Esophagus squamous epithelium (tissue), 5 donors: ENCODE measurements at regions not wholly inside any gene's neighbourhood (a gene's known extent, or its start where the extent isn't known, plus 50 kb on each side); places are given as distances from the start of the nearest gene placed in this dataset.
"Not testable (repeated sequence)": the region's sequence is repeated elsewhere in the genome, so short reads cannot be mapped to it uniquely, and the experiment has no call there.

Experiments
- DNase-seq: peaks from one replicate; lab custom pipeline; 2025; lab: John Stamatoyannopoulos, UW
- H3K27ac ChIP-seq, 4 donors: fragments of 200-600 bp; sonication (generic); one replicate each; pipeline ENCODE4 v1.5.1; 2016 to 2019; ENCODE audit warnings: mild to moderate bottlenecking in 1 of 4
- H3K27me3 ChIP-seq, 4 donors: fragments of 200-600 bp; sonication (generic); 1 replicate in 3 of 4; 2 replicates in 1 of 4; pipeline versions ENCODE4 v1.5.1 to v1.6.0; 2017 to 2021; ENCODE audit warnings: antibody characterized with exemption in 1 of 4
- H3K36me3 ChIP-seq, 3 donors: fragments of 200-600 bp; sonication (generic); one replicate each; pipeline ENCODE4 v1.5.1; 2016 to 2019
- H3K4me1 ChIP-seq, 3 donors: fragments of 200-600 bp; sonication (generic); one replicate each; pipeline ENCODE4 v1.5.1; 2017 to 2019
- H3K4me3 ChIP-seq, 4 donors: fragments of 200-600 bp; sonication (generic); 1 replicate in 3 of 4; 2 replicates in 1 of 4; pipeline ENCODE4 v1.5.1; 2016 to 2019; ENCODE audit warnings: mild to moderate bottlenecking in 2 of 4, moderate library complexity in 1 of 4
- H3K9me3 ChIP-seq, 3 donors: fragments of 200-600 bp; sonication (generic); one replicate each; pipeline ENCODE4 v1.5.1; 2016 to 2019
- POLR2A ChIP-seq, 4 donors: fragments of 450-650 bp; IDR thresholded peaks; one replicate each; pipeline ENCODE4 v1.6.1; 2017; ENCODE audit warnings: antibody characterized with exemption in 4 of 4, mild to moderate bottlenecking in 4 of 4, moderate library complexity in 3 of 4
- WGBS, 2 donors: methylation state at CpG; one replicate each; pipeline ENCODE4 v1.1.5; 2018; 5-methylcytosine and 5-hydroxymethylcytosine counted together
- intact Hi-C: fragments of 100-400 bp; cut with DNase I; formaldehyde crosslinking; loops from one replicate; pipeline ENCODE4 v1.15.0; 2022
- TF ChIP-seq, protein P1 (sequence below), 6 experiments: fragments of 450-650 bp in 4 of 6; fragments of 200-600 bp in 2 of 6; sonication (generic) in 2 of 6; IDR thresholded peaks; one replicate each; pipeline ENCODE4 v1.5.1; 2016 to 2019; ENCODE audit warnings: antibody characterized with exemption in 6 of 6, mild to moderate bottlenecking in 4 of 6, moderate library complexity in 4 of 6
- donor health status: DM: yes; HTN: yes; CAD: no.

DNA sequence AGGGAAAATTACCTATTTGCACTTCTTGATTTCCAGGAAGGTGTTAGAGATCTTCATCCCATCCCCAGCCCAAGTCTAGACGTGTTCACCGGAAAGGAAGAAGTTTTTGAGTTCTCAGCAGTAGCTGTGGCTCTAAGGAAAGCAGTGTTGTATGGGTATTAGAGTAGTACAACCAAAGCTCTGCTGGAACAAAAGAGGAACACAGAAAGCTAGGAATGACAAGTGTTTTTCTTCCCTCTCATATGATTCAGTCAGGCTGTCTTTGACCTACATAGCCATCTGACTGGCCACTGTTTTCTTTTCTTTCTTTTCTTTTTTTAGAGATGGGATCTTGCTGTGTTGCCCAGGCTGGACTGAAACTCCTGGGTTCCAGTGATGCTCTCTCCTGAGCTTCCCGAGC lies 82.7 kb upstream of the SLC39A10 start:
- H3K9me3 ChIP-seq, result no peaks in the 10 kb centered on the region
- 69% methylated on average over 3 of the region's 3 CpGs for WGBS, 2 donors
- H3K27ac ChIP-seq, result no peak overlapping the region
- no peak for DNase-seq
- no peak overlapping the region for H3K4me3 ChIP-seq
- TF ChIP-seq, protein P1, sequence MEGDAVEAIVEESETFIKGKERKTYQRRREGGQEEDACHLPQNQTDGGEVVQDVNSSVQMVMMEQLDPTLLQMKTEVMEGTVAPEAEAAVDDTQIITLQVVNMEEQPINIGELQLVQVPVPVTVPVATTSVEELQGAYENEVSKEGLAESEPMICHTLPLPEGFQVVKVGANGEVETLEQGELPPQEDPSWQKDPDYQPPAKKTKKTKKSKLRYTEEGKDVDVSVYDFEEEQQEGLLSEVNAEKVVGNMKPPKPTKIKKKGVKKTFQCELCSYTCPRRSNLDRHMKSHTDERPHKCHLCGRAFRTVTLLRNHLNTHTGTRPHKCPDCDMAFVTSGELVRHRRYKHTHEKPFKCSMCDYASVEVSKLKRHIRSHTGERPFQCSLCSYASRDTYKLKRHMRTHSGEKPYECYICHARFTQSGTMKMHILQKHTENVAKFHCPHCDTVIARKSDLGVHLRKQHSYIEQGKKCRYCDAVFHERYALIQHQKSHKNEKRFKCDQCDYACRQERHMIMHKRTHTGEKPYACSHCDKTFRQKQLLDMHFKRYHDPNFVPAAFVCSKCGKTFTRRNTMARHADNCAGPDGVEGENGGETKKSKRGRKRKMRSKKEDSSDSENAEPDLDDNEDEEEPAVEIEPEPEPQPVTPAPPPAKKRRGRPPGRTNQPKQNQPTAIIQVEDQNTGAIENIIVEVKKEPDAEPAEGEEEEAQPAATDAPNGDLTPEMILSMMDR (IDR thresholded peaks at IDR 0.05), result no peak
- TF ChIP-seq POLR2A (IDR thresholded peaks at IDR 0.05), result no peak
- H3K4me1 ChIP-seq, result peaks cover 0 to 6% (median 0%) of the 10 kb centered on the region in 3 donors
- no peaks in the 10 kb centered on the region for H3K27me3 ChIP-seq
- intact Hi-C loops, result no loop called here
- no peaks in the 10 kb centered on the region for H3K36me3 ChIP-seq

DNA sequence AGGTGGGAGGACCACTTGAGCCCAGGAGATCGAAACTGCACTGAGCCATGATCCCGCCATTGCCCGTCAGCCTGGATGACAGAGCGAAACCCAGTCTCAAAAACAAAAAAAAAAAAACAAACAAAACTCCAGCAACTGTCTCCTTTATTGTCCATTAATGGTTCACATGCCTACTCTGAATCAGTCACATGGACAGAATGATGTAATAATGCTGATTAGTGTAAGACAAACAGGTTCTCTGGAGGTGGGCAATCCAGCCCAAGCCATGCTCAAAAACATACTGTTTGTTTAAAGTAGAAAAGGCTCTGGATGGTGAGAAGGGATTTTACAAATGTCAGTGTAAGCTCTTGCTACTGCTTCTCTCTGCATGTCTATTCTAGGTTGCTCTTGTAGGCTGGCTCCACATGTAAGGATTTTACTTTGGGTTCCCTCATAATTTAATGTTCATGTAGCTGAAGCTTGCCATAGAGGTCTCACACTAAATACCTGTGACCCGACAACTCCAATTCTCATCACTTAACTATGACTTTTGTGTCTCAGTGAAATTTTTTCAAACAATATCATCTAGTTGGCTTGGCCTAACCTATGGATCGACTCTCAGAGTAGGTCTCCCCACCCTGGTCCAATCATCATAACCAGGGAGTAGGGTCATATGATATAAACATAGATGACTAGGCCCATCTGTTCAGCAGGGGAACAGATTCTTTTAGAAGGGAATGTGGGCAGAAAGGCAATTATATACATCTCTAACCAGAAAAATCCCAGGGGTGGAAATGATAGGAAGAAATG lies 83.9 kb upstream of the SLC39A10 start:
- WGBS, 2 donors, result 97% methylated on average over 5 to 6 of the region's 6 CpGs

DNA sequence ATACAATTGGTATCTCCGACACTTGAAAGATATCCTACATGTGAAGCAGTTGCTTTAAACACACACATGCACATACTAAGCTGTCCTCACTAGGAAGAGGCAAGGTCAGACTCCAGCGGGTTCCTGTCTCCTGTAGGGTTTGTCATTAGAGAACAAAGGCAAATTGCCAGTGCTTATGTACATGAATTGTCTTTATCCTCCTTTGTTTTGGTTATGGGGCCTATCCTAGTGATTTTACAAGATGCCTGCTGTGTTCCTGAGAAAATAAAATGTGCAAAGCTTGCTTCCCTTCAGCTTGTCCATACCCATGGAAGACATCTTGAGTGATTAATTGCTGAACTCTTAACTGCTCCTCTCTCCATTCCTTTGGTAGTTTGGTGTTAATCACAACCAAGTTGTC lies 86.7 kb upstream of the SLC39A10 start:
- Histone ChIP-seq H3K27me3 (no peaks in the 10 kb centered on the region), H3K36me3 (no peaks in the 10 kb centered on the region), H3K27ac (no peak overlapping the region), H3K9me3 (no peaks in the 10 kb centered on the region), H3K4me3 (no peak overlapping the region), H3K4me1 (no peaks in the 10 kb centered on the region)
- intact Hi-C loops, result no loop called here
- DNase-seq, result no peak
- WGBS, 2 donors, result 73 to 89% methylated on average over 2 of the region's 2 CpGs
- no peak for TF ChIP-seq POLR2A (IDR thresholded peaks at IDR 0.05)
- TF ChIP-seq, protein P1 (IDR thresholded peaks at IDR 0.05), result no peak

More for the DNA sequence above, 83.9 kb upstream of the SLC39A10 start:
- TF ChIP-seq POLR2A (IDR thresholded peaks at IDR 0.05), result no peak
- TF ChIP-seq, protein P1 (IDR thresholded peaks at IDR 0.05), result no peak
- intact Hi-C loops, result no loop called here
- no peak overlapping the region for H3K4me3 ChIP-seq
- H3K27me3 ChIP-seq, result no peaks in the 10 kb centered on the region
- H3K4me1 ChIP-seq, result peaks cover 0 to 6% (median 0%) of the 10 kb centered on the region in 3 donors
- H3K9me3 ChIP-seq, result no peaks in the 10 kb centered on the region
- H3K36me3 ChIP-seq, result no peaks in the 10 kb centered on the region
- no peak for DNase-seq
- no peak overlapping the region for H3K27ac ChIP-seq

- Histone ChIP-seq H3K4me3 (no peak overlapping the region), H3K36me3 (no peaks in the 10 kb centered on the region), H3K27me3 (no peaks in the 10 kb centered on the region), H3K27ac (no peak overlapping the region), H3K9me3 (no peaks in the 10 kb centered on the region), H3K4me1 (no peaks in the 10 kb centered on the region)
- WGBS, 2 donors, result 81 to 87% methylated on average over 3 of the region's 3 CpGs
- DNase-seq, result no peak
- intact Hi-C loops, result no loop called here
- TF ChIP-seq, protein P1 (IDR thresholded peaks at IDR 0.05), result no peak
- no peak for TF ChIP-seq POLR2A (IDR thresholded peaks at IDR 0.05)
These were observed 87.8 kb upstream of the SLC39A10 start for GRCh38 chr2:195569255-195569654.

- H3K4me1 ChIP-seq, H3K27ac ChIP-seq, H3K4me3 ChIP-seq, intact Hi-C loops, H3K9me3 ChIP-seq, H3K27me3 ChIP-seq, H3K36me3 ChIP-seq, DNase-seq: not testable (repeated sequence)
- 80 to 87% methylated on average over 8 of the region's 8 CpGs for WGBS, 2 donors
These were observed 92.3 kb upstream of the SLC39A10 start for GRCh38 chr2:195564625-195565135.
